ENCODE measurements at regions not wholly inside any gene's neighbourhood (a gene's known extent, or its start where the extent isn't known, plus 50 kb on each side); places are given as distances from the start of the nearest gene placed in this dataset.

GRCh38 chr15:38810686-38811085 is 246.1 kb upstream of the RASGRP1 start:
- no peak for TF ChIP-seq POLR2A (IDR thresholded peaks at IDR 0.05)
- no peak for TF ChIP-seq CTCF (IDR thresholded peaks at IDR 0.05)

All from lower leg skin (tissue), 3 donors.